ENCODE measurements at regions not wholly inside any gene's neighbourhood (a gene's known extent, or its start where the extent isn't known, plus 50 kb on each side); places are given as distances from the start of the nearest gene placed in this dataset.
"Not testable (repeated sequence)": the region's sequence is repeated elsewhere in the genome, so short reads cannot be mapped to it uniquely, and the experiment has no call there.

DNA sequence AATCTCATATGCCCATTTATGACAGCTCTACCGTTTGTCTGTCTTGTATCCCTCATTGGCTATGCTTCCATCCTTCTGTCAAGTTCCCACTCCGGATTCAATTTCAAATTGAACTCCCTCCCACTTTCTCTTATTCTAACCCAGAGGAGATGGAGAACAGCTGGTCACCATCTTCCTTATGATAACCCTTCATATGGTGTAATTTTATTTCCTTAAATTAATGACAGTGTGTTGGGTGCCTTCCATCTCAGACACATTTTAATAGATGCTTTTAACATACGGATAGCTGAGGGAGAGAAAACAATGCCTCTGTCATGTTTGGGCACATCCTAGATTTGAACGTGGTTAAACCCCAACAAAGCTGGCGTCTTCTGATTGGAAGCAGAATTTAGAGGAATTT lies 103.0 kb upstream of the PLXNA2 start:
- no peak overlapping the region for H3K27ac ChIP-seq
- H3K4me3 ChIP-seq, result no peak overlapping the region
- DNase-seq (ENCODE audit: low spot score), result no peak
- TF ChIP-seq, protein P1, sequence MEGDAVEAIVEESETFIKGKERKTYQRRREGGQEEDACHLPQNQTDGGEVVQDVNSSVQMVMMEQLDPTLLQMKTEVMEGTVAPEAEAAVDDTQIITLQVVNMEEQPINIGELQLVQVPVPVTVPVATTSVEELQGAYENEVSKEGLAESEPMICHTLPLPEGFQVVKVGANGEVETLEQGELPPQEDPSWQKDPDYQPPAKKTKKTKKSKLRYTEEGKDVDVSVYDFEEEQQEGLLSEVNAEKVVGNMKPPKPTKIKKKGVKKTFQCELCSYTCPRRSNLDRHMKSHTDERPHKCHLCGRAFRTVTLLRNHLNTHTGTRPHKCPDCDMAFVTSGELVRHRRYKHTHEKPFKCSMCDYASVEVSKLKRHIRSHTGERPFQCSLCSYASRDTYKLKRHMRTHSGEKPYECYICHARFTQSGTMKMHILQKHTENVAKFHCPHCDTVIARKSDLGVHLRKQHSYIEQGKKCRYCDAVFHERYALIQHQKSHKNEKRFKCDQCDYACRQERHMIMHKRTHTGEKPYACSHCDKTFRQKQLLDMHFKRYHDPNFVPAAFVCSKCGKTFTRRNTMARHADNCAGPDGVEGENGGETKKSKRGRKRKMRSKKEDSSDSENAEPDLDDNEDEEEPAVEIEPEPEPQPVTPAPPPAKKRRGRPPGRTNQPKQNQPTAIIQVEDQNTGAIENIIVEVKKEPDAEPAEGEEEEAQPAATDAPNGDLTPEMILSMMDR (IDR thresholded peaks at IDR 0.05), result no peak

DNA sequence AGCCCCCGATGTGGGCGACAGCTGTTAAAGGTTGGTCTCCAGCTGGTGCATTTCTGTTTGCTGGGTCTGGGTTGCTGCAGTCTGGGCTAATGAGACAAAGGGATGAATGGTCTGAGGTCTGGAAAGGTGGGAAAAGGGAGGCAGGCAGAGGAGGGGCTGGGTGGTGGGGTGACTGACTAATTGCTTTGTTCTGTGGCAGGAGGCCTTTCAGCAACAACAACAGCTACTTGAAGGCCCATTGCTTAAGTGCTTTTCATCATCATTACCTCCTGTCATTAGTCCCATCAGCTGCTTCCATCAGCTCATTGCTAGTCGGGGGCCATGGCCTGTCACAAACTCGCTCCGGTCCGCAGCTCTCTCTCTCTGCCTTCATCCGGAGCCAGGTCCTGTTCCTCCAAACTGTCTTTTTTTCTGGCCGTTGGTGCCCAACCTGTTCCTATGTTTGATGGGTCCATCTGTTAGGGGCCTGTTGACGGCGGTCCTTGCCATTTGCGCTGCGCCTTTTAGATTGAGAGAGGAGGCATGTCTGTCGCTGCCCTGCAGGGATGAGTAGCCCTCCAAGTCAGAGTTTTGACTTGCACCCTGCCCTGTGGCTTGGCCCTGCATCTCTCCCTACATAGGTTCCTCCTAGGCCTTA lies 105.6 kb upstream of the PLXNA2 start:
- Histone ChIP-seq H3K4me3 (no peak overlapping the region), H3K27ac (no peak overlapping the region)
- DNase-seq (ENCODE audit: low spot score), result no peak
- TF ChIP-seq, protein P1 (IDR thresholded peaks at IDR 0.05), result no peak

DNA sequence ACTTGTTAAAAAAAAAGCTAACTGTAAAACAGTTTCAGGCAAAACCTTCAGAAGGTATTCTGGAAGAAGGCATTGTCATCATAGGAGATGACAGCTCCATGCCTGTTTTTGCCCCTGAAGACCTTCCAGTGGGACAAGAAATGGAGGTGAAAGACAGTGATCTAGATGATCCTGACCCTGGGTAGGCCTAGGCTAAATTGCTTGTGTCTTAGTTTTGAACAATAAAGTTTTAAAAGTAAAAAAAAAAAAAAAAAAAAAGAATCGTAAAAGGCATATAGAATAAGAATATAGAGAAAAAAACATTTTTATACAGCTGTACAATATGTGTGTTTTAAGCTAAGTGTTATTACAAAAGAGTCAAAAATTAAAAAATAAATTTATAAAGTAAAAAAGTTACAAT lies 106.6 kb upstream of the PLXNA2 start:
- no peak overlapping the region for H3K4me3 ChIP-seq
- TF ChIP-seq, protein P1 (IDR thresholded peaks at IDR 0.05), result no peak
- no peak for DNase-seq (ENCODE audit: low spot score)
- H3K27ac ChIP-seq, result no peak overlapping the region

DNA sequence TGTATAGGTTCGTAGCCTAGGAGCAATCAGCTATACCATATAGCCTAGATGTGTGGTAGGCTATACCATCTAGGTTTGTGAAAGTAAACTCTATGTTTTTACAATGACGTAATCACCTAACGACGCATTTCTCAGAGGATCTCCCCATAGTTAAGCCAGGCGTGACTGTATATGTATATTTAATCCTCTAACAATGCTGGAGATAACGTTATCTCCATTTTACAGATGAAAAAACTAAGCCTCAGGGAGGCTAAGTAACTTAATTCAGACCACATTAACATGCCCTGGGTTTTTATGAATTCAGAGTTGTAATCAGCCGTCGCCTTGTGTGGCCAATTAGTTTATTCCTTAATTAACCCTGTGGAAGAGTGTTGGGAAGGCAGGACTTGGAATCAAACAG lies 107.7 kb upstream of the PLXNA2 start:
- Histone ChIP-seq H3K27ac (no peak overlapping the region), H3K4me3 (no peak overlapping the region)
- no peak for DNase-seq (ENCODE audit: low spot score)
- TF ChIP-seq, protein P1 (IDR thresholded peaks at IDR 0.05), result no peak

GRCh38 chr1:208353797-208354196 lies 109.6 kb upstream of the PLXNA2 start:
- H3K4me3 ChIP-seq; H3K27ac ChIP-seq; DNase-seq (ENCODE audit: low spot score): not testable (repeated sequence)

- H3K27ac ChIP-seq, result no peak overlapping the region
- no peak overlapping the region for H3K4me3 ChIP-seq
- no peak for DNase-seq (ENCODE audit: low spot score)
- TF ChIP-seq, protein P1 (IDR thresholded peaks at IDR 0.05), result no peak
These were observed 113.7 kb upstream of the PLXNA2 start for GRCh38 chr1:208357644-208358507.

- DNase-seq (ENCODE audit: low spot score), result no peak
- TF ChIP-seq, protein P1 (IDR thresholded peaks at IDR 0.05), result no peak
- no peak overlapping the region for H3K27ac ChIP-seq
- no peak overlapping the region for H3K4me3 ChIP-seq
These were observed 114.5 kb upstream of the PLXNA2 start for GRCh38 chr1:208358651-208359050.
